ENCODE measurements at regions not wholly inside any gene's neighbourhood (a gene's known extent, or its start where the extent isn't known, plus 50 kb on each side); places are given as distances from the start of the nearest gene placed in this dataset.

GRCh38 chr20:60256811-60257210 is 298.6 kb downstream of the CDH26 start:
- H3K9me3 Mint-ChIP-seq = peaks cover 3% of the 10 kb centered on the region
- H3K27me3 Mint-ChIP-seq (ENCODE audit: low read depth, poor library complexity) = peaks cover 41% of the 10 kb centered on the region
- no peaks in the 10 kb centered on the region for H3K36me3 Mint-ChIP-seq (ENCODE audit: low read depth)
- DNase-seq = no peak
- no peak overlapping the region for H3K4me3 Mint-ChIP-seq
- TF ChIP-seq CTCF (IDR thresholded peaks at IDR 0.05) = no peak
- peaks cover 8% of the 10 kb centered on the region for H3K4me1 Mint-ChIP-seq
- no peak overlapping the region for H3K27ac Mint-ChIP-seq

- peaks cover 36% of the 10 kb centered on the region for H3K27me3 Mint-ChIP-seq (ENCODE audit: low read depth, poor library complexity)
- no peak for TF ChIP-seq CTCF (IDR thresholded peaks at IDR 0.05)
- no peak overlapping the region for H3K27ac Mint-ChIP-seq
Measured at GRCh38 chr20:60257671-60258070, 299.4 kb downstream of the CDH26 start.

GRCh38 chr20:60258255-60258863 is 300.1 kb downstream of the CDH26 start:
- H3K9me3 Mint-ChIP-seq = peaks cover 3% of the 10 kb centered on the region
- H3K4me1 Mint-ChIP-seq = peaks cover 8% of the 10 kb centered on the region
- peaks cover 34% of the 10 kb centered on the region for H3K27me3 Mint-ChIP-seq (ENCODE audit: low read depth, poor library complexity)
- no peak for TF ChIP-seq CTCF (IDR thresholded peaks at IDR 0.05)
- no peaks in the 10 kb centered on the region for H3K36me3 Mint-ChIP-seq (ENCODE audit: low read depth)
- no peak overlapping the region for H3K4me3 Mint-ChIP-seq
- no peak for DNase-seq
- H3K27ac Mint-ChIP-seq = no peak overlapping the region

More at GRCh38 chr20:60257671-60258070, 299.4 kb downstream of the CDH26 start:
- DNase-seq = no peak
- H3K4me3 Mint-ChIP-seq = no peak overlapping the region
- peaks cover 8% of the 10 kb centered on the region for H3K4me1 Mint-ChIP-seq
- peaks cover 3% of the 10 kb centered on the region for H3K9me3 Mint-ChIP-seq
- no peaks in the 10 kb centered on the region for H3K36me3 Mint-ChIP-seq (ENCODE audit: low read depth)

- Mint-ChIP-seq H3K9me3 (no peaks in the 10 kb centered on the region), H3K27me3 (ENCODE audit: low read depth, poor library complexity) (peaks cover 37% of the 10 kb centered on the region), H3K27ac (no peak overlapping the region), H3K36me3 (ENCODE audit: low read depth) (no peaks in the 10 kb centered on the region), H3K4me3 (no peak overlapping the region), H3K4me1 (peaks cover 12% of the 10 kb centered on the region)
- DNase-seq = no peak
- TF ChIP-seq CTCF (IDR thresholded peaks at IDR 0.05) = no peak
Measured at GRCh38 chr20:60261333-60261732, 303.1 kb downstream of the CDH26 start.

- Mint-ChIP-seq H3K9me3 (peaks cover 6% of the 10 kb centered on the region), H3K27ac (no peak overlapping the region), H3K36me3 (ENCODE audit: low read depth) (no peaks in the 10 kb centered on the region), H3K4me3 (no peak overlapping the region), H3K4me1 (peaks cover 11% of the 10 kb centered on the region), H3K27me3 (ENCODE audit: low read depth, poor library complexity) (peaks cover 35% of the 10 kb centered on the region)
- peak; percentile 57 for TF ChIP-seq CTCF (IDR thresholded peaks at IDR 0.05)
- DNase-seq = peak; percentile 42
Measured at GRCh38 chr20:60262967-60263603, 304.9 kb downstream of the CDH26 start.
